ENCODE measurements at regions not wholly inside any gene's neighbourhood (a gene's known extent, or its start where the extent isn't known, plus 50 kb on each side); places are given as distances from the start of the nearest gene placed in this dataset.

GRCh38 chr2:41879235-41879916 lies 168.4 kb upstream of the PKDCC start:
- Mint-ChIP-seq H3K27ac (ENCODE audit: low read depth) (no peak overlapping the region), H3K4me1 (peaks cover 23% of the 10 kb centered on the region), H3K36me3 (ENCODE audit: insufficient read depth) (peaks cover 2% of the 10 kb centered on the region), H3K9me3 (no peaks in the 10 kb centered on the region), H3K27me3 (peaks cover 38% of the 10 kb centered on the region), H3K4me3 (no peak overlapping the region)
- no peak for ATAC-seq (replicated peaks; ENCODE audit: extremely low read depth, poor library complexity, severe bottlenecking)
- no peak for DNase-seq (ENCODE audit: low spot score in 2 of 2)

GRCh38 chr2:41880561-41881243 lies 167.1 kb upstream of the PKDCC start:
- Mint-ChIP-seq H3K9me3 (no peaks in the 10 kb centered on the region), H3K4me1 (peaks cover 30% of the 10 kb centered on the region), H3K36me3 (ENCODE audit: insufficient read depth) (peaks cover 2% of the 10 kb centered on the region), H3K27me3 (peaks cover 38% of the 10 kb centered on the region), H3K27ac (ENCODE audit: low read depth) (no peak overlapping the region), H3K4me3 (no peak overlapping the region)
- DNase-seq (ENCODE audit: low spot score in 2 of 2) (no peak), ATAC-seq (replicated peaks; ENCODE audit: extremely low read depth, poor library complexity, severe bottlenecking) (no peak)

GRCh38 chr2:41881249-41881648 lies 166.6 kb upstream of the PKDCC start:
- H3K4me1 Mint-ChIP-seq = peaks cover 30% of the 10 kb centered on the region
- H3K9me3 Mint-ChIP-seq = no peaks in the 10 kb centered on the region
- H3K36me3 Mint-ChIP-seq (ENCODE audit: insufficient read depth) = peaks cover 2% of the 10 kb centered on the region
- no peak for ATAC-seq (replicated peaks; ENCODE audit: extremely low read depth, poor library complexity, severe bottlenecking)
- H3K27me3 Mint-ChIP-seq = peaks cover 43% of the 10 kb centered on the region
- H3K4me3 Mint-ChIP-seq = no peak overlapping the region
- H3K27ac Mint-ChIP-seq (ENCODE audit: low read depth) = no peak overlapping the region
- DNase-seq (ENCODE audit: low spot score in 2 of 2) = no peak

GRCh38 chr2:41884718-41885117 lies 163.1 kb upstream of the PKDCC start:
- H3K4me1 Mint-ChIP-seq = peaks cover 22% of the 10 kb centered on the region
- H3K27me3 Mint-ChIP-seq = peaks cover 39% of the 10 kb centered on the region
- no peak for ATAC-seq (replicated peaks; ENCODE audit: extremely low read depth, poor library complexity, severe bottlenecking)

GRCh38 chr2:41886145-41886664 lies 161.6 kb upstream of the PKDCC start:
- Mint-ChIP-seq H3K36me3 (ENCODE audit: insufficient read depth) (peaks cover 2% of the 10 kb centered on the region), H3K4me3 (no peak overlapping the region), H3K9me3 (no peaks in the 10 kb centered on the region), H3K27me3 (peaks cover 33% of the 10 kb centered on the region), H3K4me1 (peaks cover 10% of the 10 kb centered on the region), H3K27ac (ENCODE audit: low read depth) (no peak overlapping the region)
- DNase-seq (ENCODE audit: low spot score in 2 of 2) = no peak
- ATAC-seq (replicated peaks; ENCODE audit: extremely low read depth, poor library complexity, severe bottlenecking) = no peak

More at GRCh38 chr2:41884718-41885117, 163.1 kb upstream of the PKDCC start:
- Mint-ChIP-seq H3K4me3 (no peak overlapping the region), H3K9me3 (no peaks in the 10 kb centered on the region), H3K27ac (ENCODE audit: low read depth) (no peak overlapping the region), H3K36me3 (ENCODE audit: insufficient read depth) (peaks cover 2% of the 10 kb centered on the region)
- no peak for DNase-seq (ENCODE audit: low spot score in 2 of 2)

GRCh38 chr2:41886757-41887156 lies 161.1 kb upstream of the PKDCC start:
- H3K4me1 Mint-ChIP-seq = peaks cover 10% of the 10 kb centered on the region
- H3K27ac Mint-ChIP-seq (ENCODE audit: low read depth) = no peak overlapping the region
- H3K36me3 Mint-ChIP-seq (ENCODE audit: insufficient read depth) = no peaks in the 10 kb centered on the region
- no peaks in the 10 kb centered on the region for H3K9me3 Mint-ChIP-seq
- DNase-seq (ENCODE audit: low spot score in 2 of 2) (no peak), ATAC-seq (replicated peaks; ENCODE audit: extremely low read depth, poor library complexity, severe bottlenecking) (no peak)
- no peak overlapping the region for H3K4me3 Mint-ChIP-seq
- H3K27me3 Mint-ChIP-seq = peaks cover 30% of the 10 kb centered on the region

GRCh38 chr2:41890341-41890740 lies 157.5 kb upstream of the PKDCC start:
- peaks cover 1% of the 10 kb centered on the region for H3K36me3 Mint-ChIP-seq (ENCODE audit: insufficient read depth)
- peaks cover 24% of the 10 kb centered on the region for H3K27me3 Mint-ChIP-seq
- DNase-seq (ENCODE audit: low spot score in 2 of 2) = no peak
- no peaks in the 10 kb centered on the region for H3K9me3 Mint-ChIP-seq
- no peak for ATAC-seq (replicated peaks; ENCODE audit: extremely low read depth, poor library complexity, severe bottlenecking)
- H3K4me3 Mint-ChIP-seq = no peak overlapping the region
- peaks cover 15% of the 10 kb centered on the region for H3K4me1 Mint-ChIP-seq
- no peak overlapping the region for H3K27ac Mint-ChIP-seq (ENCODE audit: low read depth)

GRCh38 chr2:41892476-41892875 lies 155.3 kb upstream of the PKDCC start:
- H3K36me3 Mint-ChIP-seq (ENCODE audit: insufficient read depth) = peaks cover 4% of the 10 kb centered on the region
- H3K4me3 Mint-ChIP-seq = no peak overlapping the region
- H3K4me1 Mint-ChIP-seq = peaks cover 37% of the 10 kb centered on the region
- H3K9me3 Mint-ChIP-seq = no peaks in the 10 kb centered on the region
- no peak overlapping the region for H3K27ac Mint-ChIP-seq (ENCODE audit: low read depth)
- H3K27me3 Mint-ChIP-seq = peaks cover 11% of the 10 kb centered on the region
- ATAC-seq (replicated peaks; ENCODE audit: extremely low read depth, poor library complexity, severe bottlenecking) = no peak
- no peak for DNase-seq (ENCODE audit: low spot score in 2 of 2)

GRCh38 chr2:41894563-41895333 lies 153.1 kb upstream of the PKDCC start:
- DNase-seq (ENCODE audit: low spot score in 2 of 2) (no peak), ATAC-seq (replicated peaks; ENCODE audit: extremely low read depth, poor library complexity, severe bottlenecking) (no peak)
- H3K27ac Mint-ChIP-seq (ENCODE audit: low read depth) = no peak overlapping the region
- H3K4me3 Mint-ChIP-seq = no peak overlapping the region
- H3K4me1 Mint-ChIP-seq = peaks cover 45% of the 10 kb centered on the region
- H3K36me3 Mint-ChIP-seq (ENCODE audit: insufficient read depth) = peaks cover 4% of the 10 kb centered on the region
- H3K27me3 Mint-ChIP-seq = peaks cover 11% of the 10 kb centered on the region
- H3K9me3 Mint-ChIP-seq = no peaks in the 10 kb centered on the region

- Mint-ChIP-seq H3K36me3 (ENCODE audit: insufficient read depth) (peaks cover 4% of the 10 kb centered on the region), H3K4me3 (no peak overlapping the region), H3K9me3 (no peaks in the 10 kb centered on the region), H3K27me3 (peaks cover 11% of the 10 kb centered on the region), H3K4me1 (peaks cover 45% of the 10 kb centered on the region), H3K27ac (ENCODE audit: low read depth) (no peak overlapping the region)
- no peak for DNase-seq (ENCODE audit: low spot score in 2 of 2)
- no peak for ATAC-seq (replicated peaks; ENCODE audit: extremely low read depth, poor library complexity, severe bottlenecking)
These were observed 152.5 kb upstream of the PKDCC start for GRCh38 chr2:41895334-41895664.

GRCh38 chr2:41896186-41896846 lies 151.5 kb upstream of the PKDCC start:
- Mint-ChIP-seq H3K27me3 (peaks cover 2% of the 10 kb centered on the region), H3K4me1 (peaks cover 45% of the 10 kb centered on the region), H3K9me3 (no peaks in the 10 kb centered on the region), H3K36me3 (ENCODE audit: insufficient read depth) (peaks cover 4% of the 10 kb centered on the region), H3K4me3 (peak overlapping the region; percentile 48), H3K27ac (ENCODE audit: low read depth) (no peak overlapping the region)
- DNase-seq (ENCODE audit: low spot score in 2 of 2) (peak; percentile 17 to 59), ATAC-seq (replicated peaks; ENCODE audit: extremely low read depth, poor library complexity, severe bottlenecking) (peak; percentile 98)

- ATAC-seq (replicated peaks; ENCODE audit: extremely low read depth, poor library complexity, severe bottlenecking) (no peak), DNase-seq (ENCODE audit: low spot score in 2 of 2) (no peak)
- Mint-ChIP-seq H3K36me3 (ENCODE audit: insufficient read depth) (peaks cover 4% of the 10 kb centered on the region), H3K4me1 (peaks cover 40% of the 10 kb centered on the region), H3K27ac (ENCODE audit: low read depth) (no peak overlapping the region), H3K27me3 (peaks cover 28% of the 10 kb centered on the region), H3K4me3 (no peak overlapping the region), H3K9me3 (no peaks in the 10 kb centered on the region)
These were observed 148.6 kb upstream of the PKDCC start for GRCh38 chr2:41899189-41899588.

Measured in central memory CD8-positive, alpha-beta T cell (primary cell).